Neutrophil (primary cell): ENCODE measurements at regions not wholly inside any gene's neighbourhood (a gene's known extent, or its start where the extent isn't known, plus 50 kb on each side); places are given as distances from the start of the nearest gene placed in this dataset.

Source experiments
- H3K27ac ChIP-seq: fragments of 200-600 bp; sonication (generic); 2 replicates; pipeline ENCODE4 v1.5.1; 2016; ENCODE audit warnings: mild to moderate bottlenecking, moderate library complexity
- H3K27me3 ChIP-seq: fragments of 200-600 bp; sonication (generic); 2 replicates; pipeline ENCODE4 v1.6.0; 2016; ENCODE audit warnings: mild to moderate bottlenecking
- H3K36me3 ChIP-seq: fragments of 200-600 bp; sonication (generic); 2 replicates; pipeline ENCODE4 v1.5.1; 2017
- H3K4me1 ChIP-seq, 2 experiments: fragments of 200-600 bp in 1 of 2; sonication (generic) in 1 of 2; 1 replicate in 1 of 2; 2 replicates in 1 of 2; pipeline versions ENCODE4 v1.5.1 to v1.6.1; 2013 to 2016; ENCODE audit warnings: low read depth in 1 of 2, low read length in 1 of 2, mild to moderate bottlenecking in 1 of 2, moderate library complexity in 1 of 2; ENCODE audit not compliant: control insufficient read depth in 1 of 2, insufficient read depth in 1 of 2
- H3K4me3 ChIP-seq, 2 experiments: fragments of 200-600 bp in 1 of 2; sonication (generic) in 1 of 2; 1 replicate in 1 of 2; 2 replicates in 1 of 2; pipeline ENCODE4 v1.5.1; 2013 to 2016; ENCODE audit warnings: low read depth in 1 of 2, low read length in 1 of 2, mild to moderate bottlenecking in 1 of 2, moderate library complexity in 1 of 2
- H3K9me3 ChIP-seq: fragments of 200-600 bp; sonication (generic); 2 replicates; pipeline ENCODE4 v1.5.1; 2016
- TF ChIP-seq, protein P1 (sequence below): fragments of 200-600 bp; sonication (generic); IDR thresholded peaks from 2 replicates; pipeline ENCODE4 v1.5.1; 2016; ENCODE audit warnings: antibody characterized with exemption

DNA sequence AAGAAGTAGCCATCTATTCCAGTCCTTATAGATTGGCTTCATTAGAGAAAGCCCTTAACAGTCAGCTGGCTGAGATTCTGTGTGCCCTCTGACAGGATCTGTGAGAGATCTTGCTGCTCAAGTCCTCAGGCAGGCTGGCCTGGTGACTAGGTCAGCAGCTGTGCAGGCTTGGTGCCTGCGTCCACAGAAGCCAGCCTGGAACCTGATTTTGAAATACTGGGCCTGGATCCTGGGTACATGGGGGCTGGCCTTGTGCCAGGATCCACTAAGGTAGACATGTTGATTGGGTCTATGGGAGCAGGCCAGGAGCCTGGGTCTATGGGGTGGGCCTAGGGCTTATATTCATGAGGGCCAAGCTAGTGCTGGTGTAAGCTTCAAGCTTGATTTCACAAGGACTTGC is 381.8 kb upstream of the MARCKS start:
- Histone ChIP-seq H3K36me3 (no peaks in the 10 kb centered on the region), H3K27ac (no peak overlapping the region), H3K4me3 (no peak overlapping the region), H3K27me3 (no peaks in the 10 kb centered on the region), H3K4me1 (peaks cover 31 to 32% of the 10 kb centered on the region in 2 experiments), H3K9me3 (no peaks in the 10 kb centered on the region)
- TF ChIP-seq, protein P1, sequence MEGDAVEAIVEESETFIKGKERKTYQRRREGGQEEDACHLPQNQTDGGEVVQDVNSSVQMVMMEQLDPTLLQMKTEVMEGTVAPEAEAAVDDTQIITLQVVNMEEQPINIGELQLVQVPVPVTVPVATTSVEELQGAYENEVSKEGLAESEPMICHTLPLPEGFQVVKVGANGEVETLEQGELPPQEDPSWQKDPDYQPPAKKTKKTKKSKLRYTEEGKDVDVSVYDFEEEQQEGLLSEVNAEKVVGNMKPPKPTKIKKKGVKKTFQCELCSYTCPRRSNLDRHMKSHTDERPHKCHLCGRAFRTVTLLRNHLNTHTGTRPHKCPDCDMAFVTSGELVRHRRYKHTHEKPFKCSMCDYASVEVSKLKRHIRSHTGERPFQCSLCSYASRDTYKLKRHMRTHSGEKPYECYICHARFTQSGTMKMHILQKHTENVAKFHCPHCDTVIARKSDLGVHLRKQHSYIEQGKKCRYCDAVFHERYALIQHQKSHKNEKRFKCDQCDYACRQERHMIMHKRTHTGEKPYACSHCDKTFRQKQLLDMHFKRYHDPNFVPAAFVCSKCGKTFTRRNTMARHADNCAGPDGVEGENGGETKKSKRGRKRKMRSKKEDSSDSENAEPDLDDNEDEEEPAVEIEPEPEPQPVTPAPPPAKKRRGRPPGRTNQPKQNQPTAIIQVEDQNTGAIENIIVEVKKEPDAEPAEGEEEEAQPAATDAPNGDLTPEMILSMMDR, result no peak

DNA sequence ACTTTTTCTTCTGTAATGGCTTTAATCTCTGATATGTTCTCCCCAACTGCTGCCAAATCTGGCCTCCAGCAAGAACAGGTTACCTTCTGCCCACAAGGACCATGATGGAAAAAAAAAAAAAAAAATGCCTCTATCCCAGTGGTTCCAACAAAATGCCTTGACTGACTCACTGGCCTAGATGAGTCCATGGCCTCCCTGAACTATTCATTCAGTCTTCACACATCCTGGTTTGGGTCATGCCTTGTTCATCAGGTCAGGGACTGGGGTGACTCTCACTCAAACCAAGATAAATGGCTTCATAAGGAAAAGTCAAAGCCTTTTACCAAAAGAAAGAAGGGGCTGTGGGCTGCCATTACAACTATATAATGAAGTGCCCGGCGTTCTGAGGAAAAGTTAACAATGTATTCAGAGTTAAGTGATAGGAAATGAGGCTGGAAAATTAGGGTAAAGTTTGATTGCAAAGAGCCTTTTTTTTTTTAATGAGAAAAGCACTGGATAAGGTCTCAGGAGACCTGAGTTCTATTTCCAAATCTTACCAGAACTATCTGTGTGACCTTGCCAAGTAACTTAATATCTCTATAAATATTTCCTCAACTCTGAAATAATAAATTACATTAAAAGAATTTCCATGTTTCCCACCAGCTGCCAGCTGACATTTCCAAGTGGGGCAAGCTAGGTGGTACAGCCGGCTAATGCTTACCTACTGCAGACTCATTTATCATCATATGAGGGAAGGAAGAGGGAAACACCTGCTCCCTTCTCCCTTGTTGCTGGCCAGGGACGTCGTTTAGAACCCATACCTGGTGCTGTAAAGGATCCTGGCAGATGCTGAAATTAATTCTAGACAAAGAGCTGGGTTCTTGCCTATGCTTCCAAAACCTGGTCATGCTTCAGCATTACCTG is 380.0 kb upstream of the MARCKS start:
- TF ChIP-seq, protein P1, result no peak
- peak overlapping the region; percentile 96 for H3K27ac ChIP-seq
- no peaks in the 10 kb centered on the region for H3K27me3 ChIP-seq
- H3K4me3 ChIP-seq, result no peak overlapping the region
- peaks cover 49 to 50% of the 10 kb centered on the region in 2 experiments for H3K4me1 ChIP-seq
- H3K36me3 ChIP-seq, result no peaks in the 10 kb centered on the region
- H3K9me3 ChIP-seq, result no peaks in the 10 kb centered on the region

DNA sequence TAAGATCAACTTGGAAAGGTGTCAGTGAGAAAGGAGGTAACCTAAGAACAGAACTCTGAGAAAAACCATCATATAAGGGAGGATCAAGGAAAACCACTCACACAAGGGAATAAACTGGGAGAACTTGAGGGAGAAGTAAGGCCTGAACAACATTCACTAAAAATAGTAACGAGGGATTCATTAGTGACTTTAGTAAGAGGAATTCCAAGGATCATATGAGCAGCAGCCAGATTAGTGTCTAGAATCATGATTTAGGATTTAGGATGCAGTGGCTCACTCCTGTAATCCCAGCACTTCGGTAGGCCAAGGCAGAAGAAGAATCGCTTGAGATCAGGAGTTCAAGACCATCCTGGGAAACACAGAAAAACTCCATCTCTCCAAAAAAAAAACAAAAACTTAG is 376.5 kb upstream of the MARCKS start:
- Histone ChIP-seq H3K27ac (peak overlapping the region; percentile 96), H3K4me3 (peak overlapping the region in 1 of 2 experiments; percentile 19), H3K9me3 (no peaks in the 10 kb centered on the region), H3K4me1 (peaks cover 74 to 75% of the 10 kb centered on the region in 2 experiments), H3K27me3 (no peaks in the 10 kb centered on the region), H3K36me3 (no peaks in the 10 kb centered on the region)
- TF ChIP-seq, protein P1, result no peak

DNA sequence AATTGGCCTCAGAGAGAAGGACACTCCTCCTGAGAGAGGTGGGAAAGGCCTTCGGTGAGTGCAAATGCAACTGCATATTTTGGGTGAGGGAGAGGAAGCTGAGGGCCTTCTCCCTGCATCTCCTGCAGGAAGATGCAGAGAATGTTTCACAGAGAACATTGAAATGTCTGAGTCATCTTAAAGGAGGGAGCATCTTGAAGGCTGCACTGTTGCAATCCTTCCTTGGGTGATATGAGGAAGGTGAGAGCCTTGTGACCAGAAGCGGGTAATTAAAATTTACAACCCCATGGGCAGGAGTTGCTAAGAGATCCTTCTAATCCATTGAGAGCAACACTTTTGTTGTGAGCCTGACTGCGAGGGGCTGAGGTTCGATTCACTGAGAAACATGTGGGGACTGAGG is 375.7 kb upstream of the MARCKS start:
- TF ChIP-seq, protein P1, result peak; percentile 49
- Histone ChIP-seq H3K9me3 (no peaks in the 10 kb centered on the region), H3K27ac (peak overlapping the region; percentile 96), H3K4me1 (peaks cover 82 to 84% of the 10 kb centered on the region in 2 experiments), H3K36me3 (no peaks in the 10 kb centered on the region), H3K27me3 (no peaks in the 10 kb centered on the region), H3K4me3 (peak overlapping the region; percentile 19 to 20)

DNA sequence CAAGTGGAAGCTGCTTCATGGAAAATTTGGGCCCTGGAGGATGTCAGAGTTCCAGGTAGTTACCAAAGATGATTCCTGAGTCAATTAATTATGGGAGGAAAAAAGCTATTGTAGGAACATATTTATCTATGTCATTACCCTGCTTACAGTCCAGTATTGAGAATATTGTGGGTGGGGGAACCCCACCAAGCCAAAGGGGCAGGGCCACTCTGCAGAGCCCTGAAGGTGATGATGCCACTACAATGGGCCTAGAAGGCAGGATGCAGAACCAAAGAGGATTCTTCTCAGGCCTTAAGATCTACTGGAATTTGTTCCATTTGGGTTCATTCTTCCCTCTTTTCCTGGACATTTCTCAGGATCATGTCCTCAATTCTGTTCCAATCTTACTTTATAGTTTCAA is 375.2 kb upstream of the MARCKS start:
- peak overlapping the region; percentile 19 to 20 for H3K4me3 ChIP-seq

More for the DNA sequence above, 375.2 kb upstream of the MARCKS start:
- TF ChIP-seq, protein P1, result no peak
- Histone ChIP-seq H3K4me1 (peaks cover 87 to 88% of the 10 kb centered on the region in 2 experiments), H3K36me3 (no peaks in the 10 kb centered on the region), H3K9me3 (no peaks in the 10 kb centered on the region), H3K27me3 (no peaks in the 10 kb centered on the region), H3K27ac (peak overlapping the region; percentile 96)
